HEK293 (cell line): ENCODE measurements at regions not wholly inside any gene's neighbourhood (a gene's known extent, or its start where the extent isn't known, plus 50 kb on each side); places are given as distances from the start of the nearest gene placed in this dataset.

Experiments used
- CTCF ChIA-PET: fragments of 350-600 bp; formaldehyde crosslinking; extraction: SDS; loops from one replicate; lab custom pipeline; 2021; ENCODE audit warnings: antibody characterized with exemption; lab: Yijun Ruan, JAX
- POLR2A ChIA-PET: fragments of 300-600 bp; formaldehyde crosslinking; extraction: SDS; loops from one replicate; lab custom pipeline; 2020; ENCODE audit warnings: antibody characterized with exemption, inconsistent platforms; lab: Yijun Ruan, JAX
- H3K27ac ChIP-seq: fragments of 200-500 bp; sonication (Bioruptor generic); 2 replicates; pipeline ENCODE4 v1.5.1; 2014; ENCODE audit warnings: low read depth, low read length, control low read depth, inconsistent platforms; ENCODE audit errors: extremely low read depth
- H3K36me3 ChIP-seq, 2 experiments: fragments of 200-500 bp in 1 of 2; sonication (Bioruptor generic) in 1 of 2; 1 replicate in 1 of 2; 2 replicates in 1 of 2; pipeline ENCODE4 v1.5.1; 2014 to 2017; ENCODE audit warnings: inconsistent platforms in 2 of 2, low read length in 2 of 2; ENCODE audit not compliant: control insufficient read depth in 2 of 2, insufficient read depth in 1 of 2
- H3K4me1 ChIP-seq: fragments of 200-500 bp; sonication (Bioruptor generic); 2 replicates; pipeline ENCODE4 v1.5.1; 2014; ENCODE audit warnings: mild to moderate bottlenecking, low read length, inconsistent platforms; ENCODE audit not compliant: control insufficient read depth, insufficient read depth
- H3K4me3 ChIP-seq: 2 replicates; pipeline ENCODE4 v1.5.1; 2011; ENCODE audit warnings: low read depth, mild to moderate bottlenecking, control low read depth, low read length, moderate library complexity
- H3K9me3 ChIP-seq: fragments of 200-500 bp; sonication (Bioruptor generic); 2 replicates; pipeline ENCODE4 v1.5.1; 2014; ENCODE audit warnings: low read depth, low read length, inconsistent platforms; ENCODE audit not compliant: control insufficient read depth, insufficient read depth
- ATF2 ChIP-seq: fragments of 450-650 bp; formaldehyde crosslinking; IDR thresholded peaks from 2 replicates; pipeline ENCODE4 v1.5.1; 2016; ENCODE audit warnings: missing biosample characterization, missing genetic modification characterization, low read depth
- GLI2 ChIP-seq: fragments of 450-650 bp; formaldehyde crosslinking; IDR thresholded peaks from 2 replicates; pipeline ENCODE4; 2017; ENCODE audit warnings: missing biosample characterization, missing genetic modification characterization, low read depth, borderline replicate concordance
- MYNN ChIP-seq: fragments of 450-650 bp; formaldehyde crosslinking; IDR thresholded peaks from 2 replicates; pipeline ENCODE4 v1.5.1; 2016; ENCODE audit warnings: missing biosample characterization, missing genetic modification characterization, borderline replicate concordance
- PRDM4 ChIP-seq: fragments of 450-650 bp; formaldehyde crosslinking; IDR thresholded peaks from 2 replicates; pipeline ENCODE4 v1.5.1; 2017; ENCODE audit warnings: missing biosample characterization, missing genetic modification characterization
- SALL2 ChIP-seq: fragments of 450-650 bp; formaldehyde crosslinking; IDR thresholded peaks from 2 replicates; pipeline ENCODE4 v1.5.0; 2017; ENCODE audit warnings: missing biosample characterization, mild to moderate bottlenecking, missing genetic modification characterization, borderline replicate concordance
- ZBTB44 ChIP-seq: fragments of 450-650 bp; IDR thresholded peaks from 2 replicates; pipeline ENCODE4 v1.5.1; 2018; ENCODE audit warnings: missing biosample characterization, mild to moderate bottlenecking, missing genetic modification characterization
- ZBTB48 ChIP-seq: fragments of 450-650 bp; formaldehyde crosslinking; IDR thresholded peaks from 2 replicates; pipeline ENCODE4 v1.5.1; 2016; ENCODE audit warnings: missing biosample characterization, missing genetic modification characterization
- ZFHX2 ChIP-seq: fragments of 450-650 bp; formaldehyde crosslinking; conservative IDR thresholded peaks from 2 replicates; pipeline ENCODE4 v1.5.1; 2016; ENCODE audit warnings: missing biosample characterization, missing genetic modification characterization
- ZNF112 ChIP-seq: fragments of 450-650 bp; formaldehyde crosslinking; IDR thresholded peaks from 2 replicates; pipeline ENCODE4 v1.5.0; 2017; ENCODE audit warnings: missing biosample characterization, missing genetic modification characterization
- ZNF148 ChIP-seq: fragments of 450-650 bp; formaldehyde crosslinking; IDR thresholded peaks from 2 replicates; pipeline ENCODE4 v1.5.0; 2017; ENCODE audit warnings: missing biosample characterization, missing genetic modification characterization, borderline replicate concordance
- ZNF174 ChIP-seq: fragments of 450-650 bp; formaldehyde crosslinking; IDR thresholded peaks from 2 replicates; pipeline ENCODE4 v1.5.0; 2017; ENCODE audit warnings: missing biosample characterization, mild to moderate bottlenecking, missing genetic modification characterization
- ZNF184 ChIP-seq: fragments of 450-650 bp; IDR thresholded peaks from 2 replicates; pipeline ENCODE4 v1.5.1; 2018; ENCODE audit warnings: missing biosample characterization, mild to moderate bottlenecking, missing genetic modification characterization
- ZNF239 ChIP-seq: fragments of 450-650 bp; formaldehyde crosslinking; IDR thresholded peaks from 2 replicates; pipeline ENCODE4 v1.5.1; 2016; ENCODE audit warnings: missing biosample characterization, missing genetic modification characterization
- ZNF274 ChIP-seq, 2 experiments: fragments of 200-500 bp in 1 of 2; fragments of 450-650 bp in 1 of 2; sonication (Bioruptor generic) in 1 of 2; formaldehyde crosslinking in 1 of 2; IDR thresholded peaks; 2 replicates each; pipeline versions ENCODE4 v1.5.1 to v1.6.1; 2014 to 2016; ENCODE audit warnings: borderline replicate concordance in 1 of 2, inconsistent platforms in 1 of 2, low read length in 1 of 2, missing biosample characterization in 1 of 2, missing genetic modification characterization in 1 of 2
- ZNF280C ChIP-seq: fragments of 450-650 bp; formaldehyde crosslinking; IDR thresholded peaks from 2 replicates; pipeline ENCODE4 v1.5.1; 2016; ENCODE audit warnings: missing biosample characterization, missing genetic modification characterization
- ZNF350 ChIP-seq: fragments of 450-650 bp; formaldehyde crosslinking; IDR thresholded peaks from 2 replicates; pipeline ENCODE4 v1.5.0; 2017; ENCODE audit warnings: missing biosample characterization, mild to moderate bottlenecking, missing genetic modification characterization
- ZNF549 ChIP-seq: fragments of 450-650 bp; IDR thresholded peaks from 2 replicates; pipeline ENCODE4 v1.5.1; 2018; ENCODE audit warnings: missing biosample characterization, missing genetic modification characterization, mild to moderate bottlenecking, inconsistent platforms, moderate library complexity
- ZNF660 ChIP-seq: fragments of 450-650 bp; IDR thresholded peaks from 2 replicates; pipeline ENCODE4 v1.5.1; 2018; ENCODE audit warnings: missing biosample characterization, mild to moderate bottlenecking, missing genetic modification characterization
- ZNF701 ChIP-seq: fragments of 450-650 bp; formaldehyde crosslinking; IDR thresholded peaks from 2 replicates; pipeline ENCODE4 v1.5.1; 2016; ENCODE audit warnings: missing biosample characterization, missing genetic modification characterization

- no peak for TF ChIP-seq ZBTB48 (tag by site-specific recombination)
- no peak for TF ChIP-seq ZNF274 (IDR thresholded peaks at IDR 0.05; ENCODE audit: low read length)
- no peak for TF ChIP-seq ZNF274 (tag by site-specific recombination; IDR thresholded peaks at IDR 0.05; ENCODE audit: borderline replicate concordance)
- TF ChIP-seq SALL2 = no peak
- TF ChIP-seq PRDM4 (tag by site-specific recombination) = no peak
- TF ChIP-seq ZNF112 (tag by site-specific recombination) = no peak
- TF ChIP-seq, all 188 proteins: peak for 0
These were observed 58.3 kb upstream of the FAM20C start (continued) for GRCh38 chr7:134029-134428.

GRCh38 chr7:134561-135256 lies 57.7 kb upstream of the FAM20C start:
- no peak for TF ChIP-seq ZNF174 (tag by site-specific recombination)
- TF ChIP-seq ZBTB44 (tag by site-specific recombination) = no peak
- no peak for TF ChIP-seq GLI2 (tag by site-specific recombination)
- no peak for TF ChIP-seq ZNF239 (tag by site-specific recombination)
- TF ChIP-seq, all 188 proteins: peak for 0
- CTCF ChIA-PET = no interaction called here
- H3K36me3 ChIP-seq = no peaks in the 10 kb centered on the region
- no peaks in the 10 kb centered on the region for H3K4me1 ChIP-seq
- POLR2A ChIA-PET = no interaction called here
- H3K4me3 ChIP-seq = no peak overlapping the region
- H3K27ac ChIP-seq = no peak overlapping the region
- H3K9me3 ChIP-seq = no peaks in the 10 kb centered on the region

- H3K27ac ChIP-seq = no peak overlapping the region
- H3K9me3 ChIP-seq = no peaks in the 10 kb centered on the region
- H3K4me1 ChIP-seq = no peaks in the 10 kb centered on the region
- ChIA-PET CTCF (no interaction called here), POLR2A (interaction anchor here (0.6 kb wide), 1 partner anchor 84 kb away, joined by 3 read pairs; no protein-coding TSS in a partner anchor)
- H3K36me3 ChIP-seq = no peaks in the 10 kb centered on the region
- no peak overlapping the region for H3K4me3 ChIP-seq
- no peak for TF ChIP-seq ZNF549 (tag by site-specific recombination)
- no peak for TF ChIP-seq ZNF148 (tag by site-specific recombination)
- TF ChIP-seq ZNF701 = no peak
- no peak for TF ChIP-seq ZNF660 (tag by site-specific recombination)
- no peak for TF ChIP-seq ZNF280C (tag by site-specific recombination)
- TF ChIP-seq ZFHX2 (tag by site-specific recombination) = no peak
- no peak for TF ChIP-seq MYNN (tag by site-specific recombination)
- no peak for TF ChIP-seq ZNF184 (tag by site-specific recombination)
- no peak for TF ChIP-seq ZNF350 (tag by site-specific recombination)
- TF ChIP-seq ATF2 = no peak
These were observed 57.1 kb upstream of the FAM20C start for GRCh38 chr7:135257-135653.
